ENCODE measurements at regions not wholly inside any gene's neighbourhood (a gene's known extent, or its start where the extent isn't known, plus 50 kb on each side); places are given as distances from the start of the nearest gene placed in this dataset.
"Not testable (repeated sequence)": the region's sequence is repeated elsewhere in the genome, so short reads cannot be mapped to it uniquely, and the experiment has no call there.

GRCh38 chr17:30586818-30587595 is 109.8 kb downstream of the GOSR1 start:
- DNase-seq (ENCODE audit: low spot score): no peak

- DNase-seq (ENCODE audit: low spot score): no peak
Observed at GRCh38 chr17:30584810-30585209, 107.6 kb downstream of the GOSR1 start.

- DNase-seq (ENCODE audit: low spot score): no peak
Observed at GRCh38 chr17:30580916-30581315, 103.7 kb downstream of the GOSR1 start.

GRCh38 chr17:30579610-30580315 is 102.6 kb downstream of the GOSR1 start:
- no peak for DNase-seq (ENCODE audit: low spot score)

GRCh38 chr17:30578015-30578717 is 101.0 kb downstream of the GOSR1 start:
- DNase-seq (ENCODE audit: low spot score): not testable (repeated sequence)

Data from H4 (cell line).